ENCODE measurements at regions not wholly inside any gene's neighbourhood (a gene's known extent, or its start where the extent isn't known, plus 50 kb on each side); places are given as distances from the start of the nearest gene placed in this dataset.

GRCh38 chr3:81390796-81391195 lies 370.6 kb downstream of the GBE1 start:
- TF ChIP-seq CTCF (IDR thresholded peaks at IDR 0.05) (no peak), POLR2AphosphoS5 (IDR thresholded peaks at IDR 0.05) (no peak), EP300 (IDR thresholded peaks at IDR 0.05) (no peak)

Data from esophagus muscularis mucosa (tissue), 4 donors.